ENCODE measurements at regions not wholly inside any gene's neighbourhood (a gene's known extent, or its start where the extent isn't known, plus 50 kb on each side); places are given as distances from the start of the nearest gene placed in this dataset.

- H3K27me3 Mint-ChIP-seq (ENCODE audit: low read depth in 3 of 3) = peaks cover 2 to 14% (median 4%) of the 10 kb centered on the region in 3 donors
- no peak overlapping the region for H3K27ac Mint-ChIP-seq
- no peak for DNase-seq
- H3K4me1 Mint-ChIP-seq = no peaks in the 10 kb centered on the region
- H3K36me3 Mint-ChIP-seq = no peaks in the 10 kb centered on the region
- no peaks in the 10 kb centered on the region for H3K9me3 Mint-ChIP-seq
- H3K4me3 Mint-ChIP-seq = no peak overlapping the region
Measured at GRCh38 chr15:77714023-77714422, 81.3 kb upstream of the LINGO1 start.

GRCh38 chr15:77713281-77713680 lies 80.6 kb upstream of the LINGO1 start:
- Mint-ChIP-seq H3K4me3 (no peak overlapping the region), H3K27me3 (ENCODE audit: low read depth in 3 of 3) (peaks cover 2 to 14% (median 4%) of the 10 kb centered on the region in 3 donors), H3K36me3 (no peaks in the 10 kb centered on the region), H3K4me1 (no peaks in the 10 kb centered on the region), H3K27ac (no peak overlapping the region), H3K9me3 (no peaks in the 10 kb centered on the region)
- no peak for DNase-seq

GRCh38 chr15:77712438-77712837 lies 79.7 kb upstream of the LINGO1 start:
- Mint-ChIP-seq H3K4me1 (no peaks in the 10 kb centered on the region), H3K9me3 (no peaks in the 10 kb centered on the region), H3K27me3 (ENCODE audit: low read depth in 3 of 3) (peaks cover 2 to 16% (median 2%) of the 10 kb centered on the region in 3 donors), H3K4me3 (no peak overlapping the region), H3K36me3 (no peaks in the 10 kb centered on the region), H3K27ac (no peak overlapping the region)
- DNase-seq = no peak

- no peaks in the 10 kb centered on the region for H3K4me1 Mint-ChIP-seq
- H3K36me3 Mint-ChIP-seq = no peaks in the 10 kb centered on the region
- H3K27ac Mint-ChIP-seq = no peak overlapping the region
- no peak for DNase-seq
- H3K9me3 Mint-ChIP-seq = no peaks in the 10 kb centered on the region
- H3K4me3 Mint-ChIP-seq = no peak overlapping the region
- H3K27me3 Mint-ChIP-seq (ENCODE audit: low read depth in 3 of 3) = peaks cover 2 to 8% (median 5%) of the 10 kb centered on the region in 3 donors
Measured at GRCh38 chr15:77710637-77711036, 77.9 kb upstream of the LINGO1 start.

- no peak for DNase-seq
- Mint-ChIP-seq H3K9me3 (no peaks in the 10 kb centered on the region), H3K27ac (no peak overlapping the region), H3K27me3 (ENCODE audit: low read depth in 3 of 3) (peaks cover 2 to 6% (median 5%) of the 10 kb centered on the region in 3 donors), H3K4me3 (no peak overlapping the region), H3K36me3 (no peaks in the 10 kb centered on the region), H3K4me1 (no peaks in the 10 kb centered on the region)
Measured at GRCh38 chr15:77710206-77710605, 77.5 kb upstream of the LINGO1 start.

GRCh38 chr15:77709135-77709886 lies 76.6 kb upstream of the LINGO1 start:
- no peak overlapping the region for H3K27ac Mint-ChIP-seq
- no peak for DNase-seq

GRCh38 chr15:77706482-77707244 lies 74.0 kb upstream of the LINGO1 start:
- Mint-ChIP-seq H3K27me3 (ENCODE audit: low read depth in 3 of 3) (peaks cover 0 to 6% (median 5%) of the 10 kb centered on the region in 3 donors), H3K27ac (no peak overlapping the region), H3K36me3 (no peaks in the 10 kb centered on the region), H3K4me1 (no peaks in the 10 kb centered on the region), H3K9me3 (no peaks in the 10 kb centered on the region), H3K4me3 (no peak overlapping the region)
- DNase-seq = no peak

More at GRCh38 chr15:77709135-77709886, 76.6 kb upstream of the LINGO1 start:
- peaks cover 2 to 9% (median 5%) of the 10 kb centered on the region in 3 donors for H3K27me3 Mint-ChIP-seq (ENCODE audit: low read depth in 3 of 3)
- no peaks in the 10 kb centered on the region for H3K4me1 Mint-ChIP-seq
- H3K4me3 Mint-ChIP-seq = no peak overlapping the region
- H3K9me3 Mint-ChIP-seq = no peaks in the 10 kb centered on the region
- no peaks in the 10 kb centered on the region for H3K36me3 Mint-ChIP-seq

GRCh38 chr15:77702211-77702957 lies 69.7 kb upstream of the LINGO1 start:
- no peak for DNase-seq
- H3K27ac Mint-ChIP-seq = no peak overlapping the region
- no peaks in the 10 kb centered on the region for H3K9me3 Mint-ChIP-seq
- no peaks in the 10 kb centered on the region for H3K4me1 Mint-ChIP-seq
- H3K27me3 Mint-ChIP-seq (ENCODE audit: low read depth in 3 of 3) = peaks cover 0 to 8% (median 7%) of the 10 kb centered on the region in 3 donors
- no peaks in the 10 kb centered on the region for H3K36me3 Mint-ChIP-seq
- no peak overlapping the region for H3K4me3 Mint-ChIP-seq

GRCh38 chr15:77698481-77698880 lies 65.8 kb upstream of the LINGO1 start:
- Mint-ChIP-seq H3K27ac (no peak overlapping the region), H3K9me3 (no peaks in the 10 kb centered on the region), H3K4me1 (no peaks in the 10 kb centered on the region), H3K27me3 (ENCODE audit: low read depth in 3 of 3) (peaks cover 0 to 8% (median 4%) of the 10 kb centered on the region in 3 donors), H3K36me3 (no peaks in the 10 kb centered on the region), H3K4me3 (no peak overlapping the region)
- no peak for DNase-seq

GRCh38 chr15:77697893-77698292 lies 65.2 kb upstream of the LINGO1 start:
- H3K27ac Mint-ChIP-seq = no peak overlapping the region
- no peak overlapping the region for H3K4me3 Mint-ChIP-seq
- H3K36me3 Mint-ChIP-seq = no peaks in the 10 kb centered on the region
- no peaks in the 10 kb centered on the region for H3K9me3 Mint-ChIP-seq
- H3K27me3 Mint-ChIP-seq (ENCODE audit: low read depth in 3 of 3) = peaks cover 0 to 8% (median 7%) of the 10 kb centered on the region in 3 donors
- no peak for DNase-seq
- no peaks in the 10 kb centered on the region for H3K4me1 Mint-ChIP-seq

- Mint-ChIP-seq H3K9me3 (no peaks in the 10 kb centered on the region), H3K36me3 (no peaks in the 10 kb centered on the region), H3K27me3 (ENCODE audit: low read depth in 3 of 3) (peaks cover 0 to 7% (median 5%) of the 10 kb centered on the region in 3 donors), H3K4me1 (no peaks in the 10 kb centered on the region), H3K27ac (no peak overlapping the region), H3K4me3 (no peak overlapping the region)
- DNase-seq = no peak
Measured at GRCh38 chr15:77696871-77697270, 64.2 kb upstream of the LINGO1 start.

GRCh38 chr15:77695961-77696582 lies 63.4 kb upstream of the LINGO1 start:
- Mint-ChIP-seq H3K27ac (no peak overlapping the region), H3K4me3 (no peak overlapping the region), H3K36me3 (no peaks in the 10 kb centered on the region), H3K9me3 (no peaks in the 10 kb centered on the region), H3K4me1 (no peaks in the 10 kb centered on the region), H3K27me3 (ENCODE audit: low read depth in 3 of 3) (peaks cover 0 to 10% (median 5%) of the 10 kb centered on the region in 3 donors)
- no peak for DNase-seq

- Mint-ChIP-seq H3K4me1 (no peaks in the 10 kb centered on the region), H3K27me3 (ENCODE audit: low read depth in 3 of 3) (peaks cover 0 to 10% (median 5%) of the 10 kb centered on the region in 3 donors), H3K4me3 (no peak overlapping the region), H3K27ac (no peak overlapping the region), H3K9me3 (no peaks in the 10 kb centered on the region), H3K36me3 (no peaks in the 10 kb centered on the region)
- DNase-seq = no peak
Measured at GRCh38 chr15:77695548-77695947, 62.8 kb upstream of the LINGO1 start.
